HepG2 (cell line): ENCODE measurements at regions not wholly inside any gene's neighbourhood (a gene's known extent, or its start where the extent isn't known, plus 50 kb on each side); places are given as distances from the start of the nearest gene placed in this dataset.

Experiments
- ATAC-seq: fragments of 200-7000 bp; cut with Tn5 transposase; 3 replicates; pipeline ENCODE4 v1.9.1; 2020; ENCODE audit warnings: mild to moderate bottlenecking, moderate library complexity
- BruUV-seq: library from RNA; stranded (reverse); fragments of 400-500 nt; replicated peaks from 2 replicates; lab custom pipeline; 2021; lab: Mats Ljungman, UMichigan
- CTCF ChIA-PET: fragments of 300-600 bp; formaldehyde crosslinking; extraction: SDS; loops from one replicate; lab custom pipeline; 2021; ENCODE audit warnings: low total read pairs, inconsistent platforms, low intra/inter-chr PET ratio; lab: Yijun Ruan, JAX
- POLR2A ChIA-PET: fragments of 350-600 bp; sonication (Branson Sonifier 250); formaldehyde crosslinking; loops from one replicate; lab custom pipeline; 2020; ENCODE audit warnings: antibody characterized with exemption, inconsistent platforms; lab: Yijun Ruan, JAX
- DNase-seq: peaks from one replicate; pipeline ENCODE4 v3.0.0-alpha.2; 2015; ENCODE audit warnings: low spot score
- FAIRE-seq: peaks from 3 replicates; lab custom pipeline; 2011; peaks lifted over from hg19 to GRCh38; lab: Jason Lieb, UNC
- H2AFZ ChIP-seq: one replicate; pipeline ENCODE4 v1.6.1; 2011; ENCODE audit warnings: low read length, inconsistent platforms
- H3K27ac ChIP-seq: fragments of 300-600 bp; 3 replicates; pipeline ENCODE4 v1.8.0; 2011; ENCODE audit warnings: mixed run types, mild to moderate bottlenecking, mixed read lengths, low read length, inconsistent platforms; ENCODE audit not compliant: insufficient read depth; ENCODE audit errors: extremely low read length
- H3K27me3 ChIP-seq, 2 experiments: fragments of 200-600 bp in 1 of 2; 2 replicates in 1 of 2; 3 replicates in 1 of 2; pipeline versions ENCODE4 v1.6.0 to v1.8.0; 2011; ENCODE audit warnings: low read length in 2 of 2, mild to moderate bottlenecking in 2 of 2, moderate library complexity in 2 of 2, inconsistent platforms in 1 of 2; ENCODE audit not compliant: insufficient read depth in 2 of 2, control insufficient read depth in 1 of 2
- H3K36me3 ChIP-seq, 2 experiments: fragments of 200-600 bp in 1 of 2; replicated peaks in 1 of 2; 2 replicates in 1 of 2; 3 replicates in 1 of 2; pipeline versions ENCODE4 v1.5.1 to v1.8.0; 2011; ENCODE audit warnings: low read length in 2 of 2, inconsistent platforms in 1 of 2; ENCODE audit not compliant: insufficient read depth in 2 of 2, control insufficient read depth in 1 of 2
- H3K4me1 ChIP-seq: 2 replicates; pipeline ENCODE4 v1.5.1; 2012; ENCODE audit warnings: low read length, inconsistent platforms; ENCODE audit not compliant: insufficient read depth
- H3K4me2 ChIP-seq: 2 replicates; pipeline ENCODE4 v1.6.0; 2011; ENCODE audit warnings: low read depth, low read length, inconsistent platforms
- H3K4me3 ChIP-seq, 3 experiments: fragments of 200-600 bp in 1 of 3; sonication (generic), shearing (Covaris generic) in 1 of 3; replicated peaks in 1 of 3; 2 replicates each; pipeline ENCODE4 v1.5.1; 2011 to 2016; ENCODE audit warnings: low read length in 3 of 3, inconsistent platforms in 2 of 3, low read depth in 2 of 3, mild to moderate bottlenecking in 2 of 3, control low read depth in 1 of 3, mixed read lengths in 1 of 3; ENCODE audit not compliant: insufficient read depth in 1 of 3
- H3K79me2 ChIP-seq: one replicate; pipeline ENCODE4 v1.6.1; 2011; ENCODE audit warnings: low read length, inconsistent platforms; ENCODE audit not compliant: insufficient read depth
- H3K9ac ChIP-seq: 2 replicates; pipeline ENCODE4 v1.6.0; 2011; ENCODE audit warnings: mild to moderate bottlenecking, low read depth, low read length, inconsistent platforms; ENCODE audit not compliant: insufficient read depth
- H3K9me3 ChIP-seq: 2 replicates; pipeline ENCODE4 v1.5.1; 2012; ENCODE audit warnings: mild to moderate bottlenecking, low read length
- H4K20me1 ChIP-seq: 2 replicates; pipeline ENCODE4 v1.6.0; 2011; ENCODE audit warnings: inconsistent platforms, mild to moderate bottlenecking, low read length, moderate library complexity; ENCODE audit not compliant: insufficient read depth
- AKAP8 ChIP-seq: sonication (generic); formaldehyde crosslinking; IDR thresholded peaks from 2 replicates; pipeline ENCODE4 v1.5.1; 2020; ENCODE audit warnings: mild to moderate bottlenecking, missing genetic modification reagents
- AKNA ChIP-seq: sonication (generic); formaldehyde crosslinking; IDR thresholded peaks from 2 replicates; pipeline ENCODE4 v1.4.0; 2020; ENCODE audit warnings: missing genetic modification reagents, borderline replicate concordance
- NFE2 ChIP-seq: sonication (generic); formaldehyde crosslinking; IDR thresholded peaks from 2 replicates; pipeline ENCODE4 v1.4.0; 2020; ENCODE audit warnings: missing genetic modification reagents
- TBX2 ChIP-seq: sonication (generic); formaldehyde crosslinking; IDR thresholded peaks from 2 replicates; pipeline ENCODE4 v1.5.0; 2020; ENCODE audit warnings: missing genetic modification reagents, mild to moderate bottlenecking, borderline replicate concordance
- U2AF1 ChIP-seq: fragments of 200-400 bp; formaldehyde crosslinking; optimal IDR thresholded peaks from 2 replicates; pipeline ENCODE3; 2017; ENCODE audit warnings: mild to moderate bottlenecking, low read depth, low read length
- ZBTB34 ChIP-seq: sonication (generic); formaldehyde crosslinking; IDR thresholded peaks from 2 replicates; pipeline ENCODE4 v1.8.0; 2022; ENCODE audit warnings: mild to moderate bottlenecking, missing genetic modification reagents
- ZNF20 ChIP-seq: sonication (generic); formaldehyde crosslinking; IDR thresholded peaks from 2 replicates; pipeline ENCODE4 v1.4.0; 2020; ENCODE audit warnings: mild to moderate bottlenecking, moderate library complexity, missing genetic modification reagents
- ZNF749 ChIP-seq: sonication (generic); formaldehyde crosslinking; IDR thresholded peaks from 2 replicates; pipeline ENCODE4 v1.8.0; 2022; ENCODE audit warnings: mild to moderate bottlenecking, missing genetic modification reagents, moderate library complexity, borderline replicate concordance
- WGBS: methylation state at CpG from one replicate; pipeline ENCODE4 v1.1.6; 2017; ENCODE audit warnings: low lambda C conversion rate; 5-methylcytosine and 5-hydroxymethylcytosine counted together
- in situ Hi-C: cut with HindIII; loops from 2 replicates; pipeline ENCODE4 v1.10.0; 2017; ENCODE audit warnings: low pct_unique_long_range_greater_than_20kb; ENCODE audit not compliant: extremely low pct_ligation_motif_present
- intact Hi-C: fragments of 100-400 bp; cut with micrococcal nuclease; formaldehyde crosslinking; loops from one replicate; pipeline ENCODE4 v1.10.0; 2022; ENCODE audit not compliant: unreplicated experiment
- TF ChIP-seq, protein P1 (sequence below): sonication (generic); formaldehyde crosslinking; IDR thresholded peaks from 2 replicates; pipeline ENCODE4 v1.4.0; 2020; ENCODE audit warnings: missing genetic modification reagents

GRCh38 chr15:61421470-61421869, 192.4 kb upstream of the RORA start:
- 52% methylated on average over 2 of the region's 2 CpGs for WGBS
- ATAC-seq (no peak), FAIRE-seq (no peak), DNase-seq (no peak)
- Histone ChIP-seq H3K36me3 (no peaks in the 10 kb centered on the region), H2AFZ (no peak overlapping the region), H3K9ac (no peak overlapping the region), H3K4me3 (no peak overlapping the region), H3K4me2 (no peak overlapping the region), H3K27me3 (no peaks in the 10 kb centered on the region), H3K4me1 (no peaks in the 10 kb centered on the region; the same call in 1 of the 2 replicates), H3K27ac (no peak overlapping the region), H4K20me1 (no peaks in the 10 kb centered on the region), H3K9me3 (no peaks in the 10 kb centered on the region), H3K79me2 (no peaks in the 10 kb centered on the region)
- POLR2A ChIA-PET = no interaction called here
- in situ Hi-C loops = no loop called here
- intact Hi-C loops = no loop called here
- CTCF ChIA-PET = no interaction called here
- no TSS peak for BruUV-seq
- TF ChIP-seq ZNF749 (CRISPR knock-in tag) (no peak), U2AF1 (no peak), AKAP8 (CRISPR knock-in tag) (no peak), NFE2 (CRISPR knock-in tag) (no peak), TBX2 (CRISPR knock-in tag) (no peak), AKNA (CRISPR knock-in tag) (no peak), ZBTB34 (no peak), ZNF20 (CRISPR knock-in tag) (no peak)
- TF ChIP-seq, protein P1, sequence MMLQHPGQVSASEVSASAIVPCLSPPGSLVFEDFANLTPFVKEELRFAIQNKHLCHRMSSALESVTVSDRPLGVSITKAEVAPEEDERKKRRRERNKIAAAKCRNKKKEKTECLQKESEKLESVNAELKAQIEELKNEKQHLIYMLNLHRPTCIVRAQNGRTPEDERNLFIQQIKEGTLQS = no peak
